ENCODE measurements at regions not wholly inside any gene's neighbourhood (a gene's known extent, or its start where the extent isn't known, plus 50 kb on each side); places are given as distances from the start of the nearest gene placed in this dataset.

GRCh38 chr13:80180740-80181355 is 160.1 kb downstream of the SPRY2 start:
- Histone ChIP-seq H4K20me1 (ENCODE audit: low read depth, low read length) (no peaks in the 10 kb centered on the region), H3K79me2 (ENCODE audit: insufficient read depth, low read length) (no peaks in the 10 kb centered on the region), H3K9ac (ENCODE audit: low read length) (no peak overlapping the region), H3K9me3 (ENCODE audit: insufficient read depth, low read length) (no peaks in the 10 kb centered on the region), H3K4me2 (ENCODE audit: low read depth, low read length, poor library complexity, severe bottlenecking) (no peak overlapping the region), H3K27me3 (ENCODE audit: low read length) (no peaks in the 10 kb centered on the region), H3K27ac (ENCODE audit: low read depth, low read length) (no peak overlapping the region), H3K9me2 (replicated peaks; ENCODE audit: insufficient read depth, low read length) (no peaks in the 10 kb centered on the region), H2AFZ (ENCODE audit: low read depth, low read length, severe bottlenecking) (no peak overlapping the region), H3F3A (ENCODE audit: insufficient read depth) (no peaks in the 10 kb centered on the region), H3K36me3 (ENCODE audit: low read length) (no peaks in the 10 kb centered on the region), H3K4me3 (ENCODE audit: insufficient read depth, low read length, poor library complexity, severe bottlenecking) (no peak overlapping the region)
- no peak for TF ChIP-seq EZH2phosphoT487 (conservative IDR thresholded peaks at IDR 0.05; ENCODE audit: low read length)
- no peak for TF ChIP-seq CTCF (IDR thresholded peaks at IDR 0.05; ENCODE audit: insufficient read depth, low read length, poor library complexity, severe bottlenecking)

GRCh38 chr13:80177327-80177726 is 163.6 kb downstream of the SPRY2 start:
- Histone ChIP-seq H3K9me2 (replicated peaks; ENCODE audit: insufficient read depth, low read length) (no peaks in the 10 kb centered on the region), H3K27ac (ENCODE audit: low read depth, low read length) (no peak overlapping the region), H4K20me1 (ENCODE audit: low read depth, low read length) (no peaks in the 10 kb centered on the region), H3K27me3 (ENCODE audit: low read length) (no peaks in the 10 kb centered on the region), H3K36me3 (ENCODE audit: low read length) (no peaks in the 10 kb centered on the region), H3K9ac (ENCODE audit: low read length) (no peak overlapping the region), H3K4me2 (ENCODE audit: low read depth, low read length, poor library complexity, severe bottlenecking) (no peak overlapping the region), H3K79me2 (ENCODE audit: insufficient read depth, low read length) (no peaks in the 10 kb centered on the region), H2AFZ (ENCODE audit: low read depth, low read length, severe bottlenecking) (no peak overlapping the region), H3F3A (ENCODE audit: insufficient read depth) (no peaks in the 10 kb centered on the region), H3K9me3 (ENCODE audit: insufficient read depth, low read length) (no peaks in the 10 kb centered on the region), H3K4me3 (ENCODE audit: insufficient read depth, low read length, poor library complexity, severe bottlenecking) (no peak overlapping the region)
- TF ChIP-seq CTCF (IDR thresholded peaks at IDR 0.05; ENCODE audit: insufficient read depth, low read length, poor library complexity, severe bottlenecking): no peak
- no peak for TF ChIP-seq EZH2phosphoT487 (conservative IDR thresholded peaks at IDR 0.05; ENCODE audit: low read length)

- no peaks in the 10 kb centered on the region for H4K20me1 ChIP-seq (ENCODE audit: low read depth, low read length)
- H3K4me3 ChIP-seq (ENCODE audit: insufficient read depth, low read length, poor library complexity, severe bottlenecking): no peak overlapping the region
- H2AFZ ChIP-seq (ENCODE audit: low read depth, low read length, severe bottlenecking): no peak overlapping the region
- H3K36me3 ChIP-seq (ENCODE audit: low read length): no peaks in the 10 kb centered on the region
- no peak for TF ChIP-seq CTCF (IDR thresholded peaks at IDR 0.05; ENCODE audit: insufficient read depth, low read length, poor library complexity, severe bottlenecking)
- no peak for TF ChIP-seq EZH2phosphoT487 (conservative IDR thresholded peaks at IDR 0.05; ENCODE audit: low read length)
- H3K9ac ChIP-seq (ENCODE audit: low read length): no peak overlapping the region
- no peaks in the 10 kb centered on the region for H3K9me3 ChIP-seq (ENCODE audit: insufficient read depth, low read length)
- H3K9me2 ChIP-seq (replicated peaks; ENCODE audit: insufficient read depth, low read length): no peaks in the 10 kb centered on the region
- no peaks in the 10 kb centered on the region for H3F3A ChIP-seq (ENCODE audit: insufficient read depth)
- no peak overlapping the region for H3K27ac ChIP-seq (ENCODE audit: low read depth, low read length)
- H3K27me3 ChIP-seq (ENCODE audit: low read length): no peaks in the 10 kb centered on the region
- no peaks in the 10 kb centered on the region for H3K79me2 ChIP-seq (ENCODE audit: insufficient read depth, low read length)
- H3K4me2 ChIP-seq (ENCODE audit: low read depth, low read length, poor library complexity, severe bottlenecking): no peak overlapping the region
These were observed 167.7 kb downstream of the SPRY2 start for GRCh38 chr13:80173224-80173623.

All from SU-DHL-6 (cell line).